Keratinocyte (primary cell): ENCODE measurements at regions not wholly inside any gene's neighbourhood (a gene's known extent, or its start where the extent isn't known, plus 50 kb on each side); places are given as distances from the start of the nearest gene placed in this dataset.

Source experiments
- EZH2 ChIP-seq: IDR thresholded peaks from one replicate; pipeline ENCODE4 v1.6.1; 2012; ENCODE audit warnings: inconsistent platforms, mild to moderate bottlenecking, low read length, moderate library complexity
- TF ChIP-seq, protein P1 (sequence below), 3 experiments: IDR thresholded peaks in 1 of 3; conservative IDR thresholded peaks in 1 of 3; optimal IDR thresholded peaks in 1 of 3; 2 replicates in 2 of 3; 3 replicates in 1 of 3; pipeline versions ENCODE3 to v1.5.1; 2011; ENCODE audit warnings: low read length in 3 of 3, mild to moderate bottlenecking in 3 of 3, moderate library complexity in 2 of 3, control low read depth in 1 of 3, inconsistent platforms in 1 of 3; ENCODE audit not compliant: insufficient read depth in 2 of 3; ENCODE audit errors: extremely low read depth in 1 of 3

DNA sequence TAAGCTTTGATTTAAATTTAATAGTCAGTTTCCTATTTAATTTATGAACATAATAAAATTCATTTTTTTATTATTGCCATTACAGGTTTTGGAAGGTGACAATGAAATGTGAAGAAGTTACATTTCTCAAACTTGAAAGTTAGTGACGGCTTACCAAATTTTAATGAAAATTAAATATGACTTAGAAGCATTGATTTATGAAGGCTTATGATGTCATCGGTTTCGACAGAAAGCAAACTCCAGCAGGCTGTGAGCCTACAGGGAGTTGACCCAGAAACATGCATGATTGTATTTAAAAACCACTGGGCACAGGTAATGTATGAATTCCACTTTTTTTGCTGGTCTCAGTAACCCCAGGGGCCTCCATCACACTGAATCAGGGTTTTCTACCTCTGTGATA lies 157.1 kb downstream of the FHIP1A start:
- TF ChIP-seq, protein P1, sequence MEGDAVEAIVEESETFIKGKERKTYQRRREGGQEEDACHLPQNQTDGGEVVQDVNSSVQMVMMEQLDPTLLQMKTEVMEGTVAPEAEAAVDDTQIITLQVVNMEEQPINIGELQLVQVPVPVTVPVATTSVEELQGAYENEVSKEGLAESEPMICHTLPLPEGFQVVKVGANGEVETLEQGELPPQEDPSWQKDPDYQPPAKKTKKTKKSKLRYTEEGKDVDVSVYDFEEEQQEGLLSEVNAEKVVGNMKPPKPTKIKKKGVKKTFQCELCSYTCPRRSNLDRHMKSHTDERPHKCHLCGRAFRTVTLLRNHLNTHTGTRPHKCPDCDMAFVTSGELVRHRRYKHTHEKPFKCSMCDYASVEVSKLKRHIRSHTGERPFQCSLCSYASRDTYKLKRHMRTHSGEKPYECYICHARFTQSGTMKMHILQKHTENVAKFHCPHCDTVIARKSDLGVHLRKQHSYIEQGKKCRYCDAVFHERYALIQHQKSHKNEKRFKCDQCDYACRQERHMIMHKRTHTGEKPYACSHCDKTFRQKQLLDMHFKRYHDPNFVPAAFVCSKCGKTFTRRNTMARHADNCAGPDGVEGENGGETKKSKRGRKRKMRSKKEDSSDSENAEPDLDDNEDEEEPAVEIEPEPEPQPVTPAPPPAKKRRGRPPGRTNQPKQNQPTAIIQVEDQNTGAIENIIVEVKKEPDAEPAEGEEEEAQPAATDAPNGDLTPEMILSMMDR (optimal IDR thresholded peaks at IDR 0.05 in 1 of 3, IDR thresholded peaks at IDR 0.05 in 1 of 3, conservative IDR thresholded peaks at IDR 0.05 in 1 of 3; ENCODE audit: extremely low read depth in 1 of 3, insufficient read depth in 2 of 3, low read length in 3 of 3): no peak
- no peak for TF ChIP-seq EZH2
